ENCODE measurements at regions not wholly inside any gene's neighbourhood (a gene's known extent, or its start where the extent isn't known, plus 50 kb on each side); places are given as distances from the start of the nearest gene placed in this dataset.

GRCh38 chr10:55215699-55216098 is 414.7 kb upstream of the PCDH15 start:
- no peak overlapping the region for H2AFZ ChIP-seq (ENCODE audit: insufficient read depth, low read length, poor library complexity)
- H3K14ac ChIP-seq (ENCODE audit: low read length): no peak overlapping the region
- no peak overlapping the region for H3K4me2 ChIP-seq (ENCODE audit: low read length)
- no peak for DNase-seq
- no peak overlapping the region for H3K27ac ChIP-seq (ENCODE audit: low read depth, low read length)
- no peaks in the 10 kb centered on the region for H3K36me3 ChIP-seq (ENCODE audit: control insufficient read depth in 1 of 2, insufficient read depth in 2 of 2, low read length in 2 of 2)
- H3K27me3 ChIP-seq (ENCODE audit: insufficient read depth, low read length): no peaks in the 10 kb centered on the region
- no peaks in the 10 kb centered on the region for H3K79me1 ChIP-seq (ENCODE audit: low read length)
- H2BK5ac ChIP-seq (ENCODE audit: low read depth, low read length, poor library complexity): no peak overlapping the region
- H4K8ac ChIP-seq (ENCODE audit: low read depth, low read length): no peak overlapping the region
- no peak overlapping the region for H2AK5ac ChIP-seq (ENCODE audit: low read length)
- no peaks in the 10 kb centered on the region for H3K4me1 ChIP-seq (ENCODE audit: control insufficient read depth in 1 of 2, insufficient read depth in 2 of 2, low read length in 2 of 2)
- H2BK120ac ChIP-seq (ENCODE audit: insufficient read depth, low read length, poor library complexity): no peak overlapping the region
- no peak overlapping the region for H3K9ac ChIP-seq (ENCODE audit: low read length)
- H4K91ac ChIP-seq (ENCODE audit: low read depth, low read length): no peak overlapping the region
- H3K4ac ChIP-seq (ENCODE audit: low read depth, low read length): no peak overlapping the region
- no peak overlapping the region for H4K12ac ChIP-seq (ENCODE audit: low read depth, low read length)
- no peaks in the 10 kb centered on the region for H3K9me3 ChIP-seq (ENCODE audit: insufficient read depth, low read depth, low read length)
- H3K18ac ChIP-seq (ENCODE audit: low read length): no peak overlapping the region
- no peak overlapping the region for H2BK12ac ChIP-seq (ENCODE audit: low read length)
- no peaks in the 10 kb centered on the region for H3K79me2 ChIP-seq (ENCODE audit: control insufficient read depth, insufficient read depth, low read length, poor library complexity)
- no CpG with 5 or more reads among the region's 1 CpG for WGBS (ENCODE audit: extremely low coverage, insufficient coverage, insufficient read length)
- no peak overlapping the region for H3K4me3 ChIP-seq (ENCODE audit: low read depth, low read length)
- no peak overlapping the region for H3K23ac ChIP-seq (ENCODE audit: low read length)

GRCh38 chr10:55214608-55215007 is 413.6 kb upstream of the PCDH15 start:
- Histone ChIP-seq H3K9ac (ENCODE audit: low read length) (no peak overlapping the region), H3K4me2 (ENCODE audit: low read length) (no peak overlapping the region), H4K91ac (ENCODE audit: low read depth, low read length) (no peak overlapping the region), H3K79me2 (ENCODE audit: control insufficient read depth, insufficient read depth, low read length, poor library complexity) (no peaks in the 10 kb centered on the region), H2AK5ac (ENCODE audit: low read length) (no peak overlapping the region), H3K27me3 (ENCODE audit: insufficient read depth, low read length) (no peaks in the 10 kb centered on the region), H4K12ac (ENCODE audit: low read depth, low read length) (no peak overlapping the region), H3K18ac (ENCODE audit: low read length) (no peak overlapping the region), H2BK12ac (ENCODE audit: low read length) (no peak overlapping the region), H2BK120ac (ENCODE audit: insufficient read depth, low read length, poor library complexity) (no peak overlapping the region), H3K23ac (ENCODE audit: low read length) (no peak overlapping the region), H3K4me3 (ENCODE audit: low read depth, low read length) (no peak overlapping the region), H3K9me3 (ENCODE audit: insufficient read depth, low read depth, low read length) (no peaks in the 10 kb centered on the region), H4K8ac (ENCODE audit: low read depth, low read length) (no peak overlapping the region), H3K27ac (ENCODE audit: low read depth, low read length) (no peak overlapping the region), H3K14ac (ENCODE audit: low read length) (no peak overlapping the region), H3K36me3 (ENCODE audit: control insufficient read depth in 1 of 2, insufficient read depth in 2 of 2, low read length in 2 of 2) (no peaks in the 10 kb centered on the region), H3K79me1 (ENCODE audit: low read length) (no peaks in the 10 kb centered on the region), H2BK5ac (ENCODE audit: low read depth, low read length, poor library complexity) (no peak overlapping the region), H3K4me1 (ENCODE audit: control insufficient read depth in 1 of 2, insufficient read depth in 2 of 2, low read length in 2 of 2) (no peaks in the 10 kb centered on the region), H2AFZ (ENCODE audit: insufficient read depth, low read length, poor library complexity) (no peak overlapping the region), H3K4ac (ENCODE audit: low read depth, low read length) (no peak overlapping the region)
- no CpG with 5 or more reads among the region's 1 CpG for WGBS (ENCODE audit: extremely low coverage, insufficient coverage, insufficient read length)
- no peak for DNase-seq

- no peaks in the 10 kb centered on the region for H3K9me3 ChIP-seq (ENCODE audit: insufficient read depth, low read depth, low read length)
- H3K14ac ChIP-seq (ENCODE audit: low read length): no peak overlapping the region
Measured at GRCh38 chr10:55212051-55212450, 411.0 kb upstream of the PCDH15 start.

GRCh38 chr10:55203874-55204273 is 402.8 kb upstream of the PCDH15 start:
- Histone ChIP-seq H4K8ac (ENCODE audit: low read depth, low read length) (no peak overlapping the region), H4K91ac (ENCODE audit: low read depth, low read length) (no peak overlapping the region), H4K12ac (ENCODE audit: low read depth, low read length) (no peak overlapping the region), H2BK5ac (ENCODE audit: low read depth, low read length, poor library complexity) (no peak overlapping the region), H3K9ac (ENCODE audit: low read length) (no peak overlapping the region), H3K4me1 (ENCODE audit: control insufficient read depth in 1 of 2, insufficient read depth in 2 of 2, low read length in 2 of 2) (no peaks in the 10 kb centered on the region), H3K4me3 (ENCODE audit: low read depth, low read length) (no peak overlapping the region), H3K14ac (ENCODE audit: low read length) (no peak overlapping the region), H3K36me3 (ENCODE audit: control insufficient read depth in 1 of 2, insufficient read depth in 2 of 2, low read length in 2 of 2) (no peaks in the 10 kb centered on the region), H3K79me2 (ENCODE audit: control insufficient read depth, insufficient read depth, low read length, poor library complexity) (no peaks in the 10 kb centered on the region), H3K27ac (ENCODE audit: low read depth, low read length) (no peak overlapping the region), H2BK12ac (ENCODE audit: low read length) (no peak overlapping the region), H2BK120ac (ENCODE audit: insufficient read depth, low read length, poor library complexity) (no peak overlapping the region), H3K79me1 (ENCODE audit: low read length) (no peaks in the 10 kb centered on the region), H3K4me2 (ENCODE audit: low read length) (no peak overlapping the region), H2AK5ac (ENCODE audit: low read length) (no peak overlapping the region), H3K9me3 (ENCODE audit: insufficient read depth, low read depth, low read length) (peaks cover 2% of the 10 kb centered on the region), H3K4ac (ENCODE audit: low read depth, low read length) (no peak overlapping the region), H3K27me3 (ENCODE audit: insufficient read depth, low read length) (no peaks in the 10 kb centered on the region), H3K18ac (ENCODE audit: low read length) (no peak overlapping the region), H3K23ac (ENCODE audit: low read length) (no peak overlapping the region), H2AFZ (ENCODE audit: insufficient read depth, low read length, poor library complexity) (no peak overlapping the region)
- no peak for DNase-seq

More at GRCh38 chr10:55212051-55212450, 411.0 kb upstream of the PCDH15 start:
- Histone ChIP-seq H4K12ac (ENCODE audit: low read depth, low read length) (no peak overlapping the region), H3K4me2 (ENCODE audit: low read length) (no peak overlapping the region), H2BK5ac (ENCODE audit: low read depth, low read length, poor library complexity) (no peak overlapping the region), H3K27me3 (ENCODE audit: insufficient read depth, low read length) (no peaks in the 10 kb centered on the region), H3K79me2 (ENCODE audit: control insufficient read depth, insufficient read depth, low read length, poor library complexity) (no peaks in the 10 kb centered on the region), H2AK5ac (ENCODE audit: low read length) (no peak overlapping the region), H3K9ac (ENCODE audit: low read length) (no peak overlapping the region), H4K91ac (ENCODE audit: low read depth, low read length) (no peak overlapping the region), H3K23ac (ENCODE audit: low read length) (no peak overlapping the region), H3K36me3 (ENCODE audit: control insufficient read depth in 1 of 2, insufficient read depth in 2 of 2, low read length in 2 of 2) (no peaks in the 10 kb centered on the region), H3K4me3 (ENCODE audit: low read depth, low read length) (no peak overlapping the region), H3K79me1 (ENCODE audit: low read length) (no peaks in the 10 kb centered on the region), H2BK120ac (ENCODE audit: insufficient read depth, low read length, poor library complexity) (no peak overlapping the region), H3K18ac (ENCODE audit: low read length) (no peak overlapping the region), H3K27ac (ENCODE audit: low read depth, low read length) (no peak overlapping the region), H3K4ac (ENCODE audit: low read depth, low read length) (no peak overlapping the region), H3K4me1 (ENCODE audit: control insufficient read depth in 1 of 2, insufficient read depth in 2 of 2, low read length in 2 of 2) (no peaks in the 10 kb centered on the region), H4K8ac (ENCODE audit: low read depth, low read length) (no peak overlapping the region), H2BK12ac (ENCODE audit: low read length) (no peak overlapping the region), H2AFZ (ENCODE audit: insufficient read depth, low read length, poor library complexity) (no peak overlapping the region)
- DNase-seq: no peak

GRCh38 chr10:55203319-55203718 is 402.3 kb upstream of the PCDH15 start:
- H3K79me2 ChIP-seq (ENCODE audit: control insufficient read depth, insufficient read depth, low read length, poor library complexity): no peaks in the 10 kb centered on the region
- DNase-seq: no peak
- H3K18ac ChIP-seq (ENCODE audit: low read length): no peak overlapping the region
- H3K9me3 ChIP-seq (ENCODE audit: insufficient read depth, low read depth, low read length): peaks cover 2% of the 10 kb centered on the region
- no peak overlapping the region for H2AFZ ChIP-seq (ENCODE audit: insufficient read depth, low read length, poor library complexity)
- no peak overlapping the region for H3K27ac ChIP-seq (ENCODE audit: low read depth, low read length)
- WGBS (ENCODE audit: extremely low coverage, insufficient coverage, insufficient read length): no CpG with 5 or more reads among the region's 3 CpGs
- H2AK5ac ChIP-seq (ENCODE audit: low read length): no peak overlapping the region
- H3K23ac ChIP-seq (ENCODE audit: low read length): no peak overlapping the region
- no peaks in the 10 kb centered on the region for H3K79me1 ChIP-seq (ENCODE audit: low read length)
- H3K27me3 ChIP-seq (ENCODE audit: insufficient read depth, low read length): no peaks in the 10 kb centered on the region
- H3K9ac ChIP-seq (ENCODE audit: low read length): no peak overlapping the region
- H4K8ac ChIP-seq (ENCODE audit: low read depth, low read length): no peak overlapping the region
- no peak overlapping the region for H2BK12ac ChIP-seq (ENCODE audit: low read length)
- H3K14ac ChIP-seq (ENCODE audit: low read length): no peak overlapping the region
- no peak overlapping the region for H4K12ac ChIP-seq (ENCODE audit: low read depth, low read length)
- H3K4me1 ChIP-seq (ENCODE audit: control insufficient read depth in 1 of 2, insufficient read depth in 2 of 2, low read length in 2 of 2): no peaks in the 10 kb centered on the region
- no peak overlapping the region for H2BK5ac ChIP-seq (ENCODE audit: low read depth, low read length, poor library complexity)
- no peaks in the 10 kb centered on the region for H3K36me3 ChIP-seq (ENCODE audit: control insufficient read depth in 1 of 2, insufficient read depth in 2 of 2, low read length in 2 of 2)
- H3K4ac ChIP-seq (ENCODE audit: low read depth, low read length): no peak overlapping the region
- H4K91ac ChIP-seq (ENCODE audit: low read depth, low read length): no peak overlapping the region
- H2BK120ac ChIP-seq (ENCODE audit: insufficient read depth, low read length, poor library complexity): no peak overlapping the region
- no peak overlapping the region for H3K4me2 ChIP-seq (ENCODE audit: low read length)
- H3K4me3 ChIP-seq (ENCODE audit: low read depth, low read length): no peak overlapping the region

Data from trophoblast cell (in vitro differentiated cells and primary cell).